ENCODE measurements at regions not wholly inside any gene's neighbourhood (a gene's known extent, or its start where the extent isn't known, plus 50 kb on each side); places are given as distances from the start of the nearest gene placed in this dataset.
A peak's percentile ranks its signal among the peaks of the same experiment; 100 is the strongest.

DNA sequence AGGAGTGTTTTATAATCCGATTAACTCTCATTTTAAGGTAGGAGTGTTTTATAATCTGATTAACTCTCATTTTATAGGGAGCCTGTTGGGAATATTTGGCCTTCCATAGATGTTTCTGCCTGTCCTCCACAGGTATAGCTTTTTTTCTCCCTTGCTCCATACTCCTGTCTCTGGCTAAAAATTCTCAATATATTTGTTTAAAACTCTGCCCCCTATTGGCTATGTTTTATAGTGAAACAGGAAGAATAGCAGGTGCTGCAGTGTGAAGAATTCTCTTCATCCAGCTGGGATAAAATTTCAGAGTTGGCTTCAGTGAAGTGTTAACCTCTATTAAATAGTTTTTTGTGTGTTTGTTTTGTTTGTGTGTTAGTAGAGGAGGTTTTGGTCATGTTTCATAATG, 1046.0 kb upstream of the TMEFF2 start:
- ChIA-PET POLR2A (no interaction called here), CTCF (interaction anchor here (0.6 to 2.5 kb wide), 10 partner anchors 13 to 491 kb away, joined by 3 to 16 read pairs (median 4); no protein-coding TSS in a partner anchor)

DNA sequence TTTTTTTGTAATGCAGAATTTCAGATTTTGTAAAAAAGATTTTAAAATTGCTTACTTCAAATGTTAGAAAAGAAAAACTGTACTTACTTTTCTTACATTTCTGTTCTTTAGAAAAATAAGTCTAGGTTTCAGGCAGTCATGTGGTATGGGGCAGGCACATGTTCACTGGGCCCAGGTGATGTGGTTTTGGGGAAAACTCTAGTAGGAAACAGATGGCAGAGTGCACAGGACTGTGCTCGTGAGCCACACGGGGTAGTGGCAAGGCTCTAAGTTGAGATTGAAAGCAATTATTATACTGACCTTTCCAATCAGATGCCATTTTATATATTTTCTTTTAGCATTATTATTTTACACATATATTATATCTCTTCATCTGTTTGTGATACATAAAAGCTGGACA, 1036.9 kb upstream of the TMEFF2 start:
- CTCF ChIA-PET, result no interaction called here
- Mint-ChIP-seq H3K4me1 (no peaks in the 10 kb centered on the region), H3K9me3 (no peaks in the 10 kb centered on the region), H3K4me3 (no peak overlapping the region), H3K27me3 (ENCODE audit: low read depth) (no peaks in the 10 kb centered on the region), H3K27ac (no peak overlapping the region), H3K36me3 (no peaks in the 10 kb centered on the region)
- DNase-seq (ENCODE audit: low spot score), result no peak
- POLR2A ChIA-PET, result no interaction called here
- TF ChIP-seq TP53 (CRISPR knock-in tag; IDR thresholded peaks at IDR 0.05), result no peak
- no peak for TF ChIP-seq RELA (CRISPR knock-in tag; IDR thresholded peaks at IDR 0.05; ENCODE audit: borderline replicate concordance)
- TF ChIP-seq ZNF671 (CRISPR knock-in tag; IDR thresholded peaks at IDR 0.05), result no peak
- TF ChIP-seq JUN (CRISPR knock-in tag; IDR thresholded peaks at IDR 0.05), result no peak
- TF ChIP-seq, protein P1, sequence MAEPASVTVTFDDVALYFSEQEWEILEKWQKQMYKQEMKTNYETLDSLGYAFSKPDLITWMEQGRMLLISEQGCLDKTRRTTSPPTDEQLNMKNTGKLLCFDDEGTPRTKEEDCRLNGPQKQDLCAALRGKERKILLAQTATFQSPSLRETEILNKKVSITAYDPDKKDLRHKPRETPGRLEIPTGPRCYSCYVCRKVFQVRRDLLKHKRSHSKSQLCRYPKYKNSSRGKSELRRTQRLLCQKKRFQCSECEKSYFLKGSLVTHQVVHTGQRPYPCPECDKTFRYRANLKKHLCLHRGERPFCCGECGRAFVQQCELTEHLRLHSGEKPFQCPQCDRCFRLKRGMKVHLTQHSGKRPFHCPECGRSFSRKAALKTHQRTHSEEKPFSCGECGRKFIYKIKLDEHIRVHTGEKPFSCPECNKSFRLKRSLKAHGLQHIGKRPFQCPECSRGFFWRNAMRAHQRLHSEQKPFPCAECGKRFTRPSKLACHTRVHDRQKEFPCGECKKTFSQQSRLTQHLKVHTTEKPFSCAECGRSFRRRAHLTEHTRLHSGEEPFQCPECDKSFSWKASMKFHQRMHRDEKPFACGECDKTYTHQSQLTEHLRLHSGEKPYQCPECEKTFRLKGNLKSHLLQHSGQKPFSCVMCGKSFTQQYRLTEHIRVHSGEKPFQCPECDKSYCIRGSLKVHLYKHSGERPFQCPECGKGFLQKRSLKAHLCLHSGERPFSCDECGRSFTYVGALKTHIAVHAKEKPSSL (CRISPR knock-in tag; conservative IDR thresholded peaks at IDR 0.05), result no peak
- no peak for TF ChIP-seq PRRX2 (CRISPR knock-in tag; IDR thresholded peaks at IDR 0.05)
- TF ChIP-seq, protein P2, sequence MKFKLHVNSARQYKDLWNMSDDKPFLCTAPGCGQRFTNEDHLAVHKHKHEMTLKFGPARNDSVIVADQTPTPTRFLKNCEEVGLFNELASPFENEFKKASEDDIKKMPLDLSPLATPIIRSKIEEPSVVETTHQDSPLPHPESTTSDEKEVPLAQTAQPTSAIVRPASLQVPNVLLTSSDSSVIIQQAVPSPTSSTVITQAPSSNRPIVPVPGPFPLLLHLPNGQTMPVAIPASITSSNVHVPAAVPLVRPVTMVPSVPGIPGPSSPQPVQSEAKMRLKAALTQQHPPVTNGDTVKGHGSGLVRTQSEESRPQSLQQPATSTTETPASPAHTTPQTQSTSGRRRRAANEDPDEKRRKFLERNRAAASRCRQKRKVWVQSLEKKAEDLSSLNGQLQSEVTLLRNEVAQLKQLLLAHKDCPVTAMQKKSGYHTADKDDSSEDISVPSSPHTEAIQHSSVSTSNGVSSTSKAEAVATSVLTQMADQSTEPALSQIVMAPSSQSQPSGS (CRISPR knock-in tag; IDR thresholded peaks at IDR 0.05; ENCODE audit: borderline replicate concordance, low read depth), result no peak
- TF ChIP-seq, protein P3, sequence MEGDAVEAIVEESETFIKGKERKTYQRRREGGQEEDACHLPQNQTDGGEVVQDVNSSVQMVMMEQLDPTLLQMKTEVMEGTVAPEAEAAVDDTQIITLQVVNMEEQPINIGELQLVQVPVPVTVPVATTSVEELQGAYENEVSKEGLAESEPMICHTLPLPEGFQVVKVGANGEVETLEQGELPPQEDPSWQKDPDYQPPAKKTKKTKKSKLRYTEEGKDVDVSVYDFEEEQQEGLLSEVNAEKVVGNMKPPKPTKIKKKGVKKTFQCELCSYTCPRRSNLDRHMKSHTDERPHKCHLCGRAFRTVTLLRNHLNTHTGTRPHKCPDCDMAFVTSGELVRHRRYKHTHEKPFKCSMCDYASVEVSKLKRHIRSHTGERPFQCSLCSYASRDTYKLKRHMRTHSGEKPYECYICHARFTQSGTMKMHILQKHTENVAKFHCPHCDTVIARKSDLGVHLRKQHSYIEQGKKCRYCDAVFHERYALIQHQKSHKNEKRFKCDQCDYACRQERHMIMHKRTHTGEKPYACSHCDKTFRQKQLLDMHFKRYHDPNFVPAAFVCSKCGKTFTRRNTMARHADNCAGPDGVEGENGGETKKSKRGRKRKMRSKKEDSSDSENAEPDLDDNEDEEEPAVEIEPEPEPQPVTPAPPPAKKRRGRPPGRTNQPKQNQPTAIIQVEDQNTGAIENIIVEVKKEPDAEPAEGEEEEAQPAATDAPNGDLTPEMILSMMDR (IDR thresholded peaks at IDR 0.05), result no peak
- no peak for TF ChIP-seq GRHL2 (CRISPR knock-in tag; IDR thresholded peaks at IDR 0.05; ENCODE audit: insufficient replicate concordance, severe bottlenecking)
- TF ChIP-seq IRF2 (CRISPR knock-in tag; IDR thresholded peaks at IDR 0.05; ENCODE audit: borderline replicate concordance, low read depth), result no peak
- no peak for TF ChIP-seq ZNF423 (CRISPR knock-in tag; IDR thresholded peaks at IDR 0.05)
- TF ChIP-seq NFYB (CRISPR knock-in tag; conservative IDR thresholded peaks at IDR 0.05; ENCODE audit: low read depth), result no peak
- TF ChIP-seq SMAD4 (CRISPR knock-in tag; IDR thresholded peaks at IDR 0.05), result no peak
- TF ChIP-seq, protein P4, sequence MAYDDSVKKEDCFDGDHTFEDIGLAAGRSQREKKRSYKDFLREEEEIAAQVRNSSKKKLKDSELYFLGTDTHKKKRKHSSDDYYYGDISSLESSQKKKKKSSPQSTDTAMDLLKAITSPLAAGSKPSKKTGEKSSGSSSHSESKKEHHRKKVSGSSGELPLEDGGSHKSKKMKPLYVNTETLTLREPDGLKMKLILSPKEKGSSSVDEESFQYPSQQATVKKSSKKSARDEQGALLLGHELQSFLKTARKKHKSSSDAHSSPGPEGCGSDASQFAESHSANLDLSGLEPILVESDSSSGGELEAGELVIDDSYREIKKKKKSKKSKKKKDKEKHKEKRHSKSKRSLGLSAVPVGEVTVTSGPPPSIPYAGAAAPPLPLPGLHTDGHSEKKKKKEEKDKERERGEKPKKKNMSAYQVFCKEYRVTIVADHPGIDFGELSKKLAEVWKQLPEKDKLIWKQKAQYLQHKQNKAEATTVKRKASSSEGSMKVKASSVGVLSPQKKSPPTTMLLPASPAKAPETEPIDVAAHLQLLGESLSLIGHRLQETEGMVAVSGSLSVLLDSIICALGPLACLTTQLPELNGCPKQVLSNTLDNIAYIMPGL (CRISPR knock-in tag; IDR thresholded peaks at IDR 0.05), result no peak
- TF ChIP-seq ZNF263 (CRISPR knock-in tag; IDR thresholded peaks at IDR 0.05; ENCODE audit: low read depth), result no peak
- ATAC-seq, result no peak

More for the DNA sequence above, 1046.0 kb upstream of the TMEFF2 start:
- Mint-ChIP-seq H3K9me3 (peaks cover 5% of the 10 kb centered on the region; the same call in 1 of the 2 replicates), H3K36me3 (no peaks in the 10 kb centered on the region), H3K4me3 (no peak overlapping the region), H3K27me3 (ENCODE audit: low read depth) (no peaks in the 10 kb centered on the region), H3K27ac (no peak overlapping the region), H3K4me1 (no peaks in the 10 kb centered on the region)
- DNase-seq (ENCODE audit: low spot score) (no peak), ATAC-seq (peak; percentile 78)
- TF ChIP-seq, protein P3 (IDR thresholded peaks at IDR 0.05), result peak; percentile 37
- TF ChIP-seq ESRRA (CRISPR knock-in tag; IDR thresholded peaks at IDR 0.05; ENCODE audit: borderline replicate concordance), result no peak

Data from WTC11 (cell line).